Adrenal gland (tissue), 5 donors: ENCODE measurements at regions not wholly inside any gene's neighbourhood (a gene's known extent, or its start where the extent isn't known, plus 50 kb on each side); places are given as distances from the start of the nearest gene placed in this dataset.
"Not testable (repeated sequence)": the region's sequence is repeated elsewhere in the genome, so short reads cannot be mapped to it uniquely, and the experiment has no call there.

ENCODE experiments used
- POLR2A ChIP-seq, 2 donors: fragments of 450-650 bp; IDR thresholded peaks; one replicate each; pipeline ENCODE4 v1.6.1; 2017; ENCODE audit warnings: antibody characterized with exemption in 2 of 2, mild to moderate bottlenecking in 2 of 2, moderate library complexity in 1 of 2
- TF ChIP-seq, protein P1 (sequence below), 6 experiments: fragments of 450-650 bp in 4 of 6; fragments of 200-600 bp in 2 of 6; sonication (generic) in 1 of 6; IDR thresholded peaks; 1 replicate in 5 of 6; 2 replicates in 1 of 6; pipeline versions ENCODE4 v1.5.1 to v1.8.0; 2016 to 2021; ENCODE audit warnings: antibody characterized with exemption in 6 of 6, mild to moderate bottlenecking in 2 of 6, moderate library complexity in 1 of 6
- donor health status: DM: no; HTN: no; CAD: no.

DNA sequence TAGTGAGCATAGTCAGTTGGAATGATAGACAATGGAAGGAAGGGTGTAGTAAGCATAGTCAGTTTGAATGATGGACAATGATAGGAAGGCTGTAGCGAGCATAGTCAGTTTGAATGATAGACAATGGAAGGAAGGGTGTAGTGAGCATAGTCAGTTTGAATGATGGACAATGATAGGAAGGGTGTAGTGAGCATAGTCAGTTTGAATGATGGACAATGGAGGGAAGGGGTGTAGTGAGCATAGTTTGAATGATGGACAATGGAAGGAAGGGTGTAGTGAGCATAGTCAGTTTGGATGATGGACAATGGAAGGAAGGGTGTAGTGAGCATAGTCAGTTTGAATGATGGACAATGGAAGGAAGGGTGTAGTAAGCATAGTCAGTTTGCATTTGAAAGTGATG lies 755.8 kb upstream of the TPTE start:
- TF ChIP-seq, protein P1, sequence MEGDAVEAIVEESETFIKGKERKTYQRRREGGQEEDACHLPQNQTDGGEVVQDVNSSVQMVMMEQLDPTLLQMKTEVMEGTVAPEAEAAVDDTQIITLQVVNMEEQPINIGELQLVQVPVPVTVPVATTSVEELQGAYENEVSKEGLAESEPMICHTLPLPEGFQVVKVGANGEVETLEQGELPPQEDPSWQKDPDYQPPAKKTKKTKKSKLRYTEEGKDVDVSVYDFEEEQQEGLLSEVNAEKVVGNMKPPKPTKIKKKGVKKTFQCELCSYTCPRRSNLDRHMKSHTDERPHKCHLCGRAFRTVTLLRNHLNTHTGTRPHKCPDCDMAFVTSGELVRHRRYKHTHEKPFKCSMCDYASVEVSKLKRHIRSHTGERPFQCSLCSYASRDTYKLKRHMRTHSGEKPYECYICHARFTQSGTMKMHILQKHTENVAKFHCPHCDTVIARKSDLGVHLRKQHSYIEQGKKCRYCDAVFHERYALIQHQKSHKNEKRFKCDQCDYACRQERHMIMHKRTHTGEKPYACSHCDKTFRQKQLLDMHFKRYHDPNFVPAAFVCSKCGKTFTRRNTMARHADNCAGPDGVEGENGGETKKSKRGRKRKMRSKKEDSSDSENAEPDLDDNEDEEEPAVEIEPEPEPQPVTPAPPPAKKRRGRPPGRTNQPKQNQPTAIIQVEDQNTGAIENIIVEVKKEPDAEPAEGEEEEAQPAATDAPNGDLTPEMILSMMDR (IDR thresholded peaks at IDR 0.05), result not testable (repeated sequence)
- not testable (repeated sequence) for TF ChIP-seq POLR2A (IDR thresholded peaks at IDR 0.05)
